HCT116 (cell line): ENCODE measurements at regions not wholly inside any gene's neighbourhood (a gene's known extent, or its start where the extent isn't known, plus 50 kb on each side); places are given as distances from the start of the nearest gene placed in this dataset.

Source experiments
- ATF3 ChIP-seq: IDR thresholded peaks from 2 replicates; pipeline ENCODE4 v1.6.1; 2012
- EZH2phosphoT487 ChIP-seq: fragments of 200-600 bp; IDR thresholded peaks from 2 replicates; pipeline ENCODE4 v1.6.1; 2018; ENCODE audit warnings: antibody characterized with exemption, borderline replicate concordance
- MAX ChIP-seq: IDR thresholded peaks from 2 replicates; pipeline ENCODE4 v1.6.1; 2012
- POLR2A ChIP-seq: IDR thresholded peaks from 2 replicates; pipeline ENCODE4 v1.7.0; 2011; ENCODE audit warnings: borderline replicate concordance; ENCODE audit not compliant: insufficient read depth, insufficient read length; ENCODE audit errors: extremely low read depth
- POLR2AphosphoS5 ChIP-seq: IDR thresholded peaks from 2 replicates; pipeline ENCODE4 v1.6.1; 2011; ENCODE audit warnings: mild to moderate bottlenecking, low read depth, low read length, moderate library complexity
- RAD21 ChIP-seq: IDR thresholded peaks from 2 replicates; pipeline ENCODE4 v1.6.1; 2012; ENCODE audit warnings: low read depth, mild to moderate bottlenecking
- REST ChIP-seq: IDR thresholded peaks from 2 replicates; pipeline ENCODE4 v1.6.1; 2012; ENCODE audit warnings: low read depth
- SP1 ChIP-seq: IDR thresholded peaks from 2 replicates; pipeline ENCODE4 v1.6.1; 2012; ENCODE audit warnings: low read depth
- ZNF274 ChIP-seq: fragments of 200-500 bp; sonication (Bioruptor generic); IDR thresholded peaks from 2 replicates; pipeline ENCODE4 v1.6.1; 2014; ENCODE audit warnings: mild to moderate bottlenecking, low read depth, low read length, inconsistent platforms
- TF ChIP-seq, protein P1 (sequence below), 3 experiments: fragments of 200-600 bp in 1 of 3; sonication (generic) in 1 of 3; IDR thresholded peaks in 2 of 3; conservative IDR thresholded peaks in 1 of 3; 2 replicates each; pipeline ENCODE4 v1.5.1; 2012 to 2017; ENCODE audit warnings: low read depth in 2 of 3, low read length in 2 of 3, antibody characterized with exemption in 1 of 3, borderline replicate concordance in 1 of 3, control low read depth in 1 of 3, mild to moderate bottlenecking in 1 of 3, mixed read lengths in 1 of 3, mixed run types in 1 of 3, moderate library complexity in 1 of 3; ENCODE audit not compliant: insufficient read depth in 1 of 3

GRCh38 chr5:160479926-160480325, 58.3 kb downstream of the PTTG1 start:
- TF ChIP-seq MAX (no peak), SP1 (no peak), REST (no peak), POLR2A (no peak), RAD21 (no peak), POLR2AphosphoS5 (no peak), EZH2phosphoT487 (no peak), ZNF274 (no peak), ATF3 (no peak)
- TF ChIP-seq, protein P1, sequence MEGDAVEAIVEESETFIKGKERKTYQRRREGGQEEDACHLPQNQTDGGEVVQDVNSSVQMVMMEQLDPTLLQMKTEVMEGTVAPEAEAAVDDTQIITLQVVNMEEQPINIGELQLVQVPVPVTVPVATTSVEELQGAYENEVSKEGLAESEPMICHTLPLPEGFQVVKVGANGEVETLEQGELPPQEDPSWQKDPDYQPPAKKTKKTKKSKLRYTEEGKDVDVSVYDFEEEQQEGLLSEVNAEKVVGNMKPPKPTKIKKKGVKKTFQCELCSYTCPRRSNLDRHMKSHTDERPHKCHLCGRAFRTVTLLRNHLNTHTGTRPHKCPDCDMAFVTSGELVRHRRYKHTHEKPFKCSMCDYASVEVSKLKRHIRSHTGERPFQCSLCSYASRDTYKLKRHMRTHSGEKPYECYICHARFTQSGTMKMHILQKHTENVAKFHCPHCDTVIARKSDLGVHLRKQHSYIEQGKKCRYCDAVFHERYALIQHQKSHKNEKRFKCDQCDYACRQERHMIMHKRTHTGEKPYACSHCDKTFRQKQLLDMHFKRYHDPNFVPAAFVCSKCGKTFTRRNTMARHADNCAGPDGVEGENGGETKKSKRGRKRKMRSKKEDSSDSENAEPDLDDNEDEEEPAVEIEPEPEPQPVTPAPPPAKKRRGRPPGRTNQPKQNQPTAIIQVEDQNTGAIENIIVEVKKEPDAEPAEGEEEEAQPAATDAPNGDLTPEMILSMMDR (IDR thresholded peaks at IDR 0.05 in 2 of 3, conservative IDR thresholded peaks at IDR 0.05 in 1 of 3; ENCODE audit: borderline replicate concordance in 1 of 3, insufficient read depth in 1 of 3, low read depth in 2 of 3, low read length in 2 of 3) = no peak
